Stimulated activated CD4-positive, alpha-beta T cell treated with anti-CD3 and anti-CD28 coated beads, Interleukin-12 subunit alpha, Interleukin-12 subunit beta, amount 100 ng/mL, for 4 hours (primary cell): ENCODE measurements at regions not wholly inside any gene's neighbourhood (a gene's known extent, or its start where the extent isn't known, plus 50 kb on each side); places are given as distances from the start of the nearest gene placed in this dataset.
"Not testable (repeated sequence)": the region's sequence is repeated elsewhere in the genome, so short reads cannot be mapped to it uniquely, and the experiment has no call there.

Source experiments
- DNase-seq: peaks from one replicate; pipeline ENCODE4 v3.0.0-alpha.2; 2020

GRCh38 chr2:215644233-215644897 is 208.5 kb upstream of the FN1 start:
- no peak for DNase-seq

DNA sequence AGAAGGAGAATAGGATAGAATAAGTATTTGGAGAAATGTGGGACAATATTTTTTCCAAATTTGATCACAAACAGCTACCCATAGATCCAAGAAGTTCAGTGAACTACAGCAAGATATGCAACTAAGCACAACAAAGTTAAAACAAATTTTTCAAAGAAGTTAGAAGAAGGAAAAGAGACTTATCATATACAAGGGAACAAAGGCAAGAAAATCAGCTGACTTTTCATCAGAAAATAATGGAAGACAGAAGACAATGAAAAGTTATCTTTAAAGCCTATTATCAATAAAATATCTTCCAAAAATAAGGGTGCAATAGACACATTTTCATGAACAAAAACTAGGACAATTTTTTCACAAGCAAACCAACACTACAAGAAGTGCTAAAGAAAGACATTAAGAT is 202.8 kb upstream of the FN1 start:
- no peak for DNase-seq

DNA sequence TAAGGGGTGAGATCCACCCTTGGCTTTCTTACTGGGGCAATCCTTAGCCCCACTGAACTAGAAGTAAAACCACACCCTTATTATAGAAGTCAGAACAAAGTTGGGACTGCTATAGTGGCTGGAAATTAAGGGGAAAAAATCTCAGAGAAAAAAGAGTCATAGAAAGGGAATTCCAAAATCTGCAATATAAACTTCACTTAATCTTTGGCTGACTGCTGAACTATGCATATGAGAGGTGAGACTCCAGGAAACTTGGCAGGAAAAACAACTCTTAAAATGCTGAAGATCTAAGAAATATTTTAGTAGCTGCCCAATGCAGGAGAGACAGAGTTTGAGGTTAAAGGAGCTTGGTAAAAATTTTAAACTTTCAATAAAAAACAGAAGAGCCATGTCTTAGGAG is 201.8 kb upstream of the FN1 start:
- no peak for DNase-seq

GRCh38 chr2:215636816-215637215 is 200.9 kb upstream of the FN1 start:
- DNase-seq, result no peak

GRCh38 chr2:215635788-215636139 is 199.9 kb upstream of the FN1 start:
- no peak for DNase-seq

DNA sequence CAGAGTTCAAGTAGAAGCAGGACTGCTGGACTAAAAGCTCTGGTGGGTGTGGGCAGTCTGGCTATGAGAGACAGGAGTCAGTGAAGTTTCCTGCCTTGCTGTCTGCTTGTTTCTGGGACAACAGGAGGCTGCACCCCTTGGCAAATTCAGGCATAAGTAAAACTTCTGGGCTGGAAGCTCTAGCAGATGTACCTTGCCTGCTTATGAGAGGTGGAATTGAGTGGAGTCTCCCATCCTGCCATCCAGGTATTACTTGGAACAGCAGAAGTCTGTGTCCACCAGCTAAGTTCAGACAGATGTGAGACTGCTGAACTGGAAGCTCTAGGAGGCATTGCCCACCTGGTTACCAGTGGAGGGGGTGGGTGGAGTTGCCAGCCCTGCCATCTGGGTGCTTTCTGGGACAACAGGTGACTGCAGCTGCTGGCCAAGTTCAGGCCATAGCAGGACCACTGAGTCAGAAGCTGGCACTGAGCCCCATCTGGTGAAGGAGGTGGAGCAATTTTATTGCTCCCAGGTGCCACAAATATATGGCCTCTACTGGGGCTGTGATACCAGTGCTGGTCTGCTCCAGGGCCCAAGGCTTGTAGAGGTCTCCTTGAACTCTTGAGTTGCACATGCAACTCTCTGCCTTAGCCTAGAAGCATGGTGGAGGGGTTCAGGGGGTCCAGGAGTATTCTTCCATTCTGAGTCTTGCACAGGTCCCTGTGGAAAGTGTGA is 199.4 kb upstream of the FN1 start:
- no peak for DNase-seq

GRCh38 chr2:215633360-215633759 is 197.5 kb upstream of the FN1 start:
- DNase-seq, result no peak

GRCh38 chr2:215631696-215632095 is 195.8 kb upstream of the FN1 start:
- DNase-seq, result no peak

DNA sequence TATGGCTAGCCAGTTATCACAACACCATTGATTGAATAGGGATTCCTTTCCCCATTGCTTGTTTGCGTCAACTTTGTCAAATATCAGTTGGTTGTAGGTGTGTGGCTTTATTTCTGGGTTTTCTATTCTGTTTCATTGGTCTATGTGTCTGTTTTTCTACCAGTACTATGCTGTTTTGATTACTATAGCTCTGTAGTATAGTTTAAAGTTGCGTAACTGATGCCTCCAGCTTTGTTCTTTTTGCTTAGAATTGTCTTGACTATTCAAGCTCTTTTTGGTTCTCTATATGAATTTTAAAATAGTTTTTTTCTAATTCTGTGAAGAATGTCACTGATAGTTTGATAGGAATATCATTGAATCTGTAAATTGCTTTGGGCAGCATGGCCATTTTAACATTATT is 194.9 kb upstream of the FN1 start:
- not testable (repeated sequence) for DNase-seq

GRCh38 chr2:215627771-215628170 is 191.9 kb upstream of the FN1 start:
- DNase-seq, result no peak

DNA sequence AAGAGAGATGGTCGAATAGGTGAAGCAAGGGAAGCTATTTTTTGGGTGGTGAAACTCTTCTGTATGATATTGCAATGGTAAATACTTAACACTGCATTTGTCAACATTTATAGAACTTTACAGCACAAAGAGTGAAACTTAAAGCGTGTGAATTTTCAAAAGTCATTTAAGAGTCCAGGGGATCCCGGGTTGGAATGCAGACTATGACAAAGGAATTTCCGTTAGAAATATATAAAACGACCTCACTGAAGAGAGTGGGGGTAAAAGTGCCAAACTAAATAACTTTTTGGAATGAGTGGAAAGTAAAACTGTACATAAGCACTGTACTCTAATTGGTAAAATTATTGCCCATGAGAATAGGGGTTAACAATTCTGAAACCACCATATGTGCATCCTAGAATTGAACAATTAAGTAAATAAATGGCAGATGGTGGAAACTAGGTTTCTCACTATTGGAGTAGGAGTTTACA is 191.0 kb upstream of the FN1 start:
- no peak for DNase-seq

GRCh38 chr2:215626063-215626462 is 190.2 kb upstream of the FN1 start:
- DNase-seq, result no peak

- no peak for DNase-seq
Measured at GRCh38 chr2:215625207-215625606, 189.3 kb upstream of the FN1 start.

DNA sequence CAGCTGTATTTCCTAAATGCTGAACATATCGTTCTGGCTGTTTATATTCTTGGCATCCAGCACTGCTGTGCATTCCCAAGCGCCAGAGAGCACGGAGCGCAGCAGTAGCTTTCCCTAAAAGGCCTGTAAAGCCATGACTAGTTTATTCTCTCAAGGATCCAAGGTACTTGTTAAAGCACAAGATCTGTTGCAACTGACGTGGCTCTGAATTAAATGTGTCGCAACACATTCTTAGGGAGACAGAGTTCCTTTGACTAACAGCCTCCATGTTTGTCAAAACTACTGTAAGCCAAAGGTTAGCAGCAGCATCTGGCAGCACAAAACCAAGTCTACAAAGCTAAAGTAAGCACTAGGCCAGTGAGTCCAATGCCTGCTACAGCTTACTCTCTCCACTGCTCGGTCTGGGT is 188.6 kb upstream of the FN1 start:
- no peak for DNase-seq

GRCh38 chr2:215622837-215623236 is 187.0 kb upstream of the FN1 start:
- DNase-seq, result no peak

GRCh38 chr2:215621381-215621780 is 185.5 kb upstream of the FN1 start:
- no peak for DNase-seq

GRCh38 chr2:215620528-215620927 is 184.7 kb upstream of the FN1 start:
- DNase-seq, result no peak

DNA sequence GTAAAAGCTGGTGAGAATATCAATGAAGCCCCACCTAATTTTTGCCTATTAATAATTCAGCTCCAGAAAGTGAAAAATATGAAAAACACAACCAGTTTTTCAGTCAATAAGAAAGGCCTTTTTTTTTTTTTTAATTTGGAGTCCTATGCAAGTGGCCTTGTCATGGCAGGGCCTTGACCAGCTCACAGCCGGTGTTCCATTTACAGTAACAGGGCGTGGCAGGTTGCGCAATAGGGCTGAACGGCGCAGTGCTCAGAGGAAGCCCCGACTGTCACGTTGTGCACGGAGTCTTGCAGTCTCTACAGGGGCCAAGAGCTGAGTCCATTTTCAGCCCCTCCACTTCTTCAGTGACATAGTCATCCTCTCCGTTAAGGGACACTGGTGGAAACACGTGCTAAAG is 184.1 kb upstream of the FN1 start:
- DNase-seq, result no peak

DNA sequence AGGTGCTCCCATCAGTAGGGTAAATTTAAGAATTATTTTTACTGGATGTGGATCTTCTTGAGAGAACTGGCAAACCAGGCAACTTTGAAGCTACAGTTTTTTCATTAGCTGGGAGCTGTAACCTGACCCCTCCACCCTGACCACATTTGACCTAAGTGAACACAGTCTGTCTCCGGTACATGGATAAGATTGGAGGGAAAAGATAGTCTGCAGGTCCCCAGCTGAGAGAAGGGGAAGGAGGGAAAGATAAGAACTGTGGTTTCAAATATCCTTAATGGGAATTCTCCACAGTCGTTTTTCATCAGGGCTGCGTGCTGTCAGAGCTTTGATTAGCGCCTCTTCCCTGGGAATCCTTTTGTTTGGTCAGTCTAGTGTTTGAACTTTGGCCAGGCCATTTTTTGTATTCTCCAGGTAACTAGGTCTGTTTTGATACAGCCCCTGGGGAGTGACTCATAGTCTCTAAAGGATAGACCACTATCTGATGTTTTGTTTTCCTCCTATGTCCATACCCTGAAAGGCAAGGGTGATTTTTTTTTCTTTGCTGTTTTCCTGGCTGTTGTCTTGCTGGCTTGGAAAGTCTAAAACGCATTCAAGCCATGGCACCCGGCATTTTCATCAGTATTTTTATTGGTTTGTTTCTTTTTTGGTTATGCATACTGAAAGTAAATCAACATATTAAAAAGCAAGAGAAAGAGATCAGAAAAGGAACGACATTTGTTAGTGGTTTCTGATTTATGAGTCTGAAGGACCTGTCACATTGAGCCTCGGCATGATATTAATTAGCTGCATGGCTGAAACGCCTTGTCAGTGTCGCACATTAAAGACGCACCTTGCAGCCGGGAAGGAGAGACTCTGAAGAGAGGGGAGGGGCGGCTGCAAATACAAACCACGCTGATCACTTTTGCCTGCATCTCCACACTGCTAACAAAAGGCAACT is 183.4 kb upstream of the FN1 start:
- DNase-seq, result no peak

DNA sequence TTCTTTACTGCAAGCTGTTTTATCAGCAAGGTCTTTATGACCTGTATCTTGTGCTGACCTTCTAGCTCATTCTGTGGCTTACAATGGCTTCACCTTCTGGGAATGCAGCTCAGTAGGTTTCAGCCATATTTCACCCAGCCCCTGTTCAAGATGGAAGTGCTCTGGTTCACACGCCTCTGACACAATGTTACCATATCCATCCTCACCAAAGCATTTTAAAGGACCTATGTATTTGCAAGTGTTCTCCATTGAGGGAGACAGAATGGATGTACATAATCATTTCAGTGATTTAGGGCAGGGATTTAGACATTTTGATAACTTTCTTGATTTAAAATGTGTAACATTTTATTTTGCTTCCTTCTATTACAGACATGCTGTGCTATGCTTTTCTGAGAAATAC is 182.3 kb upstream of the FN1 start:
- no peak for DNase-seq

GRCh38 chr2:215617060-215617824 is 181.4 kb upstream of the FN1 start:
- DNase-seq, result no peak

GRCh38 chr2:215615803-215616174 is 179.9 kb upstream of the FN1 start:
- no peak for DNase-seq
